Activated naive CD8-positive, alpha-beta T cell treated with anti-CD3 and anti-CD28 coated beads, Interleukin-2, amount 50 U/mL, for 24 hours (primary cell): ENCODE measurements at regions not wholly inside any gene's neighbourhood (a gene's known extent, or its start where the extent isn't known, plus 50 kb on each side); places are given as distances from the start of the nearest gene placed in this dataset.

ENCODE experiments used
- ATAC-seq: fragments of 150-1000 bp; cut with Tn5 transposase; one replicate; pipeline ENCODE4 v1.10.0; 2021
- DNase-seq: peaks from one replicate; pipeline ENCODE4 v3.0.0; 2021
- H3K27ac Mint-ChIP-seq: one replicate; pipeline ENCODE4 v1.8.0; 2021; ENCODE audit warnings: mild to moderate bottlenecking, mixed read lengths
- H3K27me3 Mint-ChIP-seq: one replicate; pipeline ENCODE4 v1.8.0; 2021; ENCODE audit warnings: mixed read lengths
- H3K36me3 Mint-ChIP-seq: one replicate; pipeline ENCODE4 v1.8.0; 2021; ENCODE audit warnings: low read depth, mixed read lengths
- H3K4me1 Mint-ChIP-seq: one replicate; pipeline ENCODE4 v1.8.0; 2021; ENCODE audit warnings: mixed read lengths
- H3K4me3 Mint-ChIP-seq: one replicate; pipeline ENCODE4 v1.8.0; 2021; ENCODE audit warnings: mild to moderate bottlenecking, moderate library complexity, mixed read lengths
- H3K9me3 Mint-ChIP-seq: one replicate; pipeline ENCODE4 v1.8.0; 2021; ENCODE audit warnings: mixed read lengths

GRCh38 chr5:73266925-73267765 lies 94.2 kb downstream of the TMEM174 start:
- no peak for ATAC-seq
- Mint-ChIP-seq H3K9me3 (no peaks in the 10 kb centered on the region), H3K27ac (no peak overlapping the region), H3K4me3 (no peak overlapping the region), H3K4me1 (no peaks in the 10 kb centered on the region), H3K27me3 (peaks cover 22% of the 10 kb centered on the region), H3K36me3 (no peaks in the 10 kb centered on the region)
- DNase-seq, result no peak

- Mint-ChIP-seq H3K4me3 (no peak overlapping the region), H3K36me3 (no peaks in the 10 kb centered on the region), H3K27me3 (peaks cover 25% of the 10 kb centered on the region), H3K4me1 (no peaks in the 10 kb centered on the region), H3K9me3 (no peaks in the 10 kb centered on the region), H3K27ac (no peak overlapping the region)
- no peak for ATAC-seq
- DNase-seq, result no peak
Measured at GRCh38 chr5:73266176-73266738, 93.3 kb downstream of the TMEM174 start.

GRCh38 chr5:73265641-73266040 lies 92.6 kb downstream of the TMEM174 start:
- Mint-ChIP-seq H3K27ac (no peak overlapping the region), H3K27me3 (peaks cover 24% of the 10 kb centered on the region), H3K9me3 (no peaks in the 10 kb centered on the region), H3K4me3 (no peak overlapping the region), H3K4me1 (no peaks in the 10 kb centered on the region), H3K36me3 (no peaks in the 10 kb centered on the region)
- no peak for ATAC-seq
- DNase-seq, result no peak

GRCh38 chr5:73264631-73265030 lies 91.6 kb downstream of the TMEM174 start:
- Mint-ChIP-seq H3K27ac (no peak overlapping the region), H3K36me3 (no peaks in the 10 kb centered on the region), H3K9me3 (no peaks in the 10 kb centered on the region), H3K4me3 (no peak overlapping the region), H3K27me3 (peaks cover 17% of the 10 kb centered on the region), H3K4me1 (no peaks in the 10 kb centered on the region)
- ATAC-seq (no peak), DNase-seq (no peak)

GRCh38 chr5:73263001-73263710 lies 90.2 kb downstream of the TMEM174 start:
- DNase-seq (no peak), ATAC-seq (no peak)
- no peaks in the 10 kb centered on the region for H3K36me3 Mint-ChIP-seq
- H3K9me3 Mint-ChIP-seq, result no peaks in the 10 kb centered on the region
- no peak overlapping the region for H3K4me3 Mint-ChIP-seq
- H3K27ac Mint-ChIP-seq, result no peak overlapping the region
- peaks cover 24% of the 10 kb centered on the region for H3K27me3 Mint-ChIP-seq
- H3K4me1 Mint-ChIP-seq, result no peaks in the 10 kb centered on the region

- H3K4me1 Mint-ChIP-seq, result no peaks in the 10 kb centered on the region
- DNase-seq (no peak), ATAC-seq (no peak)
- H3K9me3 Mint-ChIP-seq, result no peaks in the 10 kb centered on the region
- no peak overlapping the region for H3K4me3 Mint-ChIP-seq
- peaks cover 37% of the 10 kb centered on the region for H3K27me3 Mint-ChIP-seq
- no peak overlapping the region for H3K27ac Mint-ChIP-seq
- H3K36me3 Mint-ChIP-seq, result no peaks in the 10 kb centered on the region
Measured at GRCh38 chr5:73256862-73257261, 83.9 kb downstream of the TMEM174 start.

- DNase-seq (no peak), ATAC-seq (no peak)
- no peaks in the 10 kb centered on the region for H3K36me3 Mint-ChIP-seq
- H3K4me3 Mint-ChIP-seq, result no peak overlapping the region
- H3K9me3 Mint-ChIP-seq, result no peaks in the 10 kb centered on the region
- peaks cover 35% of the 10 kb centered on the region for H3K27me3 Mint-ChIP-seq
- H3K4me1 Mint-ChIP-seq, result no peaks in the 10 kb centered on the region
- H3K27ac Mint-ChIP-seq, result no peak overlapping the region
Measured at GRCh38 chr5:73256462-73256861, 83.5 kb downstream of the TMEM174 start.

GRCh38 chr5:73256012-73256411 lies 83.0 kb downstream of the TMEM174 start:
- DNase-seq, result no peak
- no peaks in the 10 kb centered on the region for H3K9me3 Mint-ChIP-seq
- no peaks in the 10 kb centered on the region for H3K4me1 Mint-ChIP-seq
- H3K36me3 Mint-ChIP-seq, result no peaks in the 10 kb centered on the region
- peaks cover 36% of the 10 kb centered on the region for H3K27me3 Mint-ChIP-seq
- no peak overlapping the region for H3K27ac Mint-ChIP-seq
- H3K4me3 Mint-ChIP-seq, result no peak overlapping the region
- ATAC-seq, result no peak

- peaks cover 38% of the 10 kb centered on the region for H3K27me3 Mint-ChIP-seq
- no peak overlapping the region for H3K27ac Mint-ChIP-seq
- no peak for ATAC-seq
- H3K36me3 Mint-ChIP-seq, result no peaks in the 10 kb centered on the region
- no peaks in the 10 kb centered on the region for H3K9me3 Mint-ChIP-seq
- H3K4me3 Mint-ChIP-seq, result no peak overlapping the region
- H3K4me1 Mint-ChIP-seq, result no peaks in the 10 kb centered on the region
- no peak for DNase-seq
Measured at GRCh38 chr5:73254642-73255041, 81.6 kb downstream of the TMEM174 start.

- no peak for ATAC-seq
- Mint-ChIP-seq H3K9me3 (no peaks in the 10 kb centered on the region), H3K4me1 (no peaks in the 10 kb centered on the region), H3K4me3 (no peak overlapping the region), H3K27ac (no peak overlapping the region), H3K36me3 (no peaks in the 10 kb centered on the region), H3K27me3 (peaks cover 41% of the 10 kb centered on the region)
- no peak for DNase-seq
Measured at GRCh38 chr5:73253047-73253660, 80.2 kb downstream of the TMEM174 start.

GRCh38 chr5:73250645-73251044 lies 77.7 kb downstream of the TMEM174 start:
- H3K36me3 Mint-ChIP-seq, result no peaks in the 10 kb centered on the region
- ATAC-seq (no peak), DNase-seq (no peak)
- no peak overlapping the region for H3K4me3 Mint-ChIP-seq
- H3K27ac Mint-ChIP-seq, result no peak overlapping the region
- peaks cover 3% of the 10 kb centered on the region for H3K4me1 Mint-ChIP-seq
- peaks cover 56% of the 10 kb centered on the region for H3K27me3 Mint-ChIP-seq
- no peaks in the 10 kb centered on the region for H3K9me3 Mint-ChIP-seq

- Mint-ChIP-seq H3K27me3 (peaks cover 39% of the 10 kb centered on the region), H3K27ac (no peak overlapping the region), H3K4me3 (no peak overlapping the region), H3K36me3 (no peaks in the 10 kb centered on the region), H3K4me1 (peaks cover 3% of the 10 kb centered on the region), H3K9me3 (no peaks in the 10 kb centered on the region)
- no peak for ATAC-seq
- no peak for DNase-seq
Measured at GRCh38 chr5:73242735-73243134, 69.7 kb downstream of the TMEM174 start.

- H3K27ac Mint-ChIP-seq, result no peak overlapping the region
- no peak overlapping the region for H3K4me3 Mint-ChIP-seq
- ATAC-seq (no peak), DNase-seq (no peak)
- H3K36me3 Mint-ChIP-seq, result no peaks in the 10 kb centered on the region
- peaks cover 47% of the 10 kb centered on the region for H3K27me3 Mint-ChIP-seq
- H3K9me3 Mint-ChIP-seq, result no peaks in the 10 kb centered on the region
- H3K4me1 Mint-ChIP-seq, result peaks cover 5% of the 10 kb centered on the region
Measured at GRCh38 chr5:73238873-73239272, 65.9 kb downstream of the TMEM174 start.

- H3K9me3 Mint-ChIP-seq, result no peaks in the 10 kb centered on the region
- no peaks in the 10 kb centered on the region for H3K36me3 Mint-ChIP-seq
- H3K4me3 Mint-ChIP-seq, result no peak overlapping the region
- H3K27ac Mint-ChIP-seq, result no peak overlapping the region
- DNase-seq, result no peak
- ATAC-seq, result no peak
- peaks cover 54% of the 10 kb centered on the region for H3K27me3 Mint-ChIP-seq
- peaks cover 24% of the 10 kb centered on the region for H3K4me1 Mint-ChIP-seq
Measured at GRCh38 chr5:73236541-73237128, 63.6 kb downstream of the TMEM174 start.
